HG03103 (cell line): ENCODE measurements at regions not wholly inside any gene's neighbourhood (a gene's known extent, or its start where the extent isn't known, plus 50 kb on each side); places are given as distances from the start of the nearest gene placed in this dataset.
"Not testable (repeated sequence)": the region's sequence is repeated elsewhere in the genome, so short reads cannot be mapped to it uniquely, and the experiment has no call there.

Experiments used
- ATAC-seq: cut with Tn5 transposase; IDR thresholded peaks from one replicate; pipeline ENCODE4 v1.9.1; 2021; ENCODE audit warnings: low read depth; ENCODE audit not compliant: unreplicated experiment

DNA sequence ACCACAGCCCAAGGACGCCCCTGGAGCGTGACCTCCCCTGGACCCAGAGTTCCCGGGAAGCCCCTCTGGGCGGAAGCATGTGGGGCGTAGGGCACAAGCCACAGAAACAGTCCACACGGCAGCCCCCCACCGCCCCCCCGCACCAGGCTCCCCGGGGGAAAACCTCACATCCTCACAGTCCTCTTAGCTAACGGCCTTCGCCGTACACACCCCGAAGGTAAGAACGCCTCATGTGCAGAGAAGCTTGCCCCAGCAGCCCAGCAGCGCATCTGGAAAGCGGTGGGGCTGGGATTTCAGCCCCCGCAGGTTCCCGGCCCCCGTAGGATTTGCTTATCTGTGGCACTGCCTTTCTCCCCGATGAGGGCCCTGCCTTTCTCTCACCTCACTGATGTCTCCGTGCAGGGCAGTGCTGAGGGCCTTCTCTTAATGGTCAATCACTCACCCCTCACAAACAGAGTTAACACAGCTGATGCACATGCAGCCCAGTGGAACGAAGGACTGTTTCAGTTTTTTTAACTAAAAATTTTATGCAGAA is 309.2 kb downstream of the BRD1 start:
- no peak for ATAC-seq

DNA sequence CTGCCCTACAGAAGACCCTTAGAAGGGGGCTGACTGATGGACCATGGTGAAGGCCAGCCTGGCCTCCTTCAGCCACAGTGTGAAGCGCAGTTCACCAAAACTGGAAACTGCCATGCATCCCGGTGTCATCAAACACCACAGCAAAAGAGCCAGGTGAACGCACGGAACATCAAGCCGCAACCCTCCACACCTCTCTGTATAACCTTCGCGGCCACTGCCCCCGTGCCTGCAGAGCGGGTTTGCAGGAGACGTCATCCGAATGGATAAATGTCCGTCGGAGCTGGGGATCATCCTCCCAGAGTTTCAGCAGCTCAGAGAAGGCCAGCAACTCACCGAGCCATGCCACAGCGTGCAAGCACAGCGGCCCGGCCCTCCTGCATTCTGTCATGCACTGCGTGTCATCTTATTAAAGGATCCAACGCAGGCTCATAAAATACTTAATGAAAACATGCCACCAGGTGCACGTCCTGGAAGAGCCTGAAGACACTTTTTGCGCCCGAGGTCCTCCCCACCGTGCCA is 309.9 kb downstream of the BRD1 start:
- no peak for ATAC-seq

DNA sequence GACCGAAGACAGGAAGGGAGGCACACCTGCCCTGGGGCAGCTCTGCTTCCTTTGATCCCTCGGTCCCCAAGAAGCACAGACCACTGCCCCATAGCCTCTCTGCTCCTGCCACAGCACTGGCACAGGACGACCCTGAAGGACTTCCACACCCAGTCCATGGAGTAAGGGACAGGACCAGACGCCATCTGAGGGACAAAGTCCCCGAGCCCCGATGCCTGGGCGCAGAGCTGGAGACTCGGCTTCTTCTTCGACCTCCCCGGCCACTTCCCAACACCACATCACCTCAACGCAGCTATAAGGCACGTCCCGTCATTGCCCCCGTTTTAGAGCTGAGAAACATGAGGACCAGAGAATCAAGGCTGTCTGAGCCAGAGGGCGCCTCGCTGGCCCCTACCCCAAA is 310.5 kb downstream of the BRD1 start:
- no peak for ATAC-seq

DNA sequence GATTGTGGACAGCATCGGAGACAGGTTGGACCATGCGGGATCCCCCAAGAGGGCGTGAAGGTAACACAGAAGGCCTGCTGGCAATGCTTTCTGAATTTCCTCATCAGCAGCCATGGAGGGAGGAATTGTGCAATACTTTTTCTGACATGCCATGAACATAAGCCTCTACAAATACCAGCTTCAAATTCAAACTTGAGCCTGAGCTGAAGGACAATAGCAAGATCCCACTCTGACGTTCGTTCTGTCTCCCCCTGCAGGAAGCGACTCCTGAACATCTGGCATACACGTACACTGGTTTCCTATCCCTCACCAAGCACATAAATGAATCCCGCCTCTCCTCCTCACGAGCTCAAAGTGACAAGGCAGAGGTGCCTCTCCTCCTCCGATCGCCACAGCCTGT is 312.2 kb downstream of the BRD1 start:
- no peak for ATAC-seq

DNA sequence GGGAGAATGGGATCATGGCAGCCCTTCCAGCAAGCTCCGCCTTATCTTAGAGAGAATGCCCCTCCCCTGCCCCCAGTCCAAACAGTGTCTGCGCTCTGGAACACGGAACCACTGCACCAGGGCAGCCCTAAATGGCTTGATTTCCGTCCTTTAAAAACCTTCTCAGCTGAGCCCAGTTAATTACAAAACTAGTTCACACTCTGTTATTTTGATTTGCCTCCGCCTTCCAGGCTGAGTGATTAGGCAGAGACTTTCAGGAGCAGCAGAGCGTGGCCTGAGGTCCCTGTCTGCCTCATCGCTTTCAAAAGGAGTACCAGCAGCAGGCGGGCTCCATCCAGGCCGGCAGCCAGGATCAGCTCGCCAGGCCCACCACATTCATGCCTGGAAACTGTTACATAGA is 313.0 kb downstream of the BRD1 start:
- no peak for ATAC-seq

DNA sequence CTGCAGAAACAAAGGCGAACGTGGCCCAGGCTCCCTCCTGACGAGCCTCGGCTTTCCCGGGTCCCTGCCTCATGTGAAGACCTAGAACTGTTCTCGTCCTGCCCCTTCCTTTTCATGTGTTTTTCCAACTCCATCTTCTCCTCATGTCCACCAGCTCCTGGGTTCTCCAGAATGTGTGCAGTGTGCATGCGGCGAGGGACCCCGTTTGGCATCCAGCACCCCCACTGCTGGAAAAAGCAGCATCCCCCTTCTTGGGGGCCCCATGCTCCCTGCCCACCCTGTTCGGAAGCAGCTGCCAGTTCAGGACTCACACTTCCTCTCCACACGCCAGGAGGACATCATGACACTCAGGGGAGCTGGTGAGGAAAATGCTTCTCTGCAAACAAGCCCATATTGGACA is 313.5 kb downstream of the BRD1 start:
- ATAC-seq = no peak

DNA sequence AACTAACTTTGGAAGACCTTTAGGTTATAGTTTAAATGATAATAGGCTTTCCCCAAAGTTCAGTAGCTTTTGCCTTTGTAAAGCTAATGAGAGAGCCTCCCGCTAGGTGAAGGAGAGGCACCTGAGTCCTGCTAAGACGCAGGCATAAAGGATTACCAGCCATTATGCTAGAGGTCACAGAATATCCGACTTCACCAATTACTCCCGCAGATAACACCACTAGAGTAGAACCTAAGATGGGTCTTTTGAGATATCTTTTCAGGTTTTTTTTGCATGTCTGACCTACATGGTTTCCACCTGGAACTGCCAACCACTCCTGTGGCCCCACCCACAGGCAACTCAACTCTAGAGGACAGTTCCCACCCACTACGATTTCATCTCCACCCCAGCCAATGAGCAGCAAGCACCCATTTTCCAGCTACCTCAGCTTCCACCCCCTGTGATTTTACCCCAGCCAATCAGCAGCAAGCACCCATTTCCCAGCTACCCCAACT is 314.3 kb downstream of the BRD1 start:
- no peak for ATAC-seq

DNA sequence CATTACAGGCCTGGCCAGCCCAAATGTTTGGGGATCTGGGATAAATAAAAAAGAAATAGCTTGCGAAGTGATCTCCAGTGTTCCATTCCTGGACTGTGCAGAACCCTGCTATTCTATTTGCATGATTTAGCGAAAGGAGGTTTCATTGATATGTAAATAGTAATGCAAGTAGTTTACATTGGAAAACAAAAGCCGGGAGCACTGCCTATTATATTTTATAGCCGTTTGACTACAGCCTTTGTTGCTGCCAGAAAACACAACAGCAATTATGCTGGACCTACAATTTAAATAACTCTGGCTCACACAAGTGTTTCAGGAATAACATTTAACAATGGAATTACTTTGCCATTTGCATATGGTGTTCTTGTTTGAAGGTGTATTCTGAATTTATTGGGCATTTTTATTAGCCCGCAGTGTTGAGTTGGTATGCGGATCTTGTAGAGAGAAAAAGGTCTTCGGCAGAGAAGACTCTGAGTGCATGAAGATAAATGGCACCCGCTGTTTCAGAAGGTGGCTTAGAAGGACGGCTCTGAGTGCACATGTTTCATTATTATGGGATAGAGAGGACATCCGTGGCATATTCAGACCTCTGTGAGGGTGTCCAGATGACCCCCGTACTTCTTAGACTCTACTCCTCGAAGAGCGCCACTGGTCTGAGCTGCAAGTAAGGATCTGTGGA is 315.0 kb downstream of the BRD1 start:
- no peak for ATAC-seq

DNA sequence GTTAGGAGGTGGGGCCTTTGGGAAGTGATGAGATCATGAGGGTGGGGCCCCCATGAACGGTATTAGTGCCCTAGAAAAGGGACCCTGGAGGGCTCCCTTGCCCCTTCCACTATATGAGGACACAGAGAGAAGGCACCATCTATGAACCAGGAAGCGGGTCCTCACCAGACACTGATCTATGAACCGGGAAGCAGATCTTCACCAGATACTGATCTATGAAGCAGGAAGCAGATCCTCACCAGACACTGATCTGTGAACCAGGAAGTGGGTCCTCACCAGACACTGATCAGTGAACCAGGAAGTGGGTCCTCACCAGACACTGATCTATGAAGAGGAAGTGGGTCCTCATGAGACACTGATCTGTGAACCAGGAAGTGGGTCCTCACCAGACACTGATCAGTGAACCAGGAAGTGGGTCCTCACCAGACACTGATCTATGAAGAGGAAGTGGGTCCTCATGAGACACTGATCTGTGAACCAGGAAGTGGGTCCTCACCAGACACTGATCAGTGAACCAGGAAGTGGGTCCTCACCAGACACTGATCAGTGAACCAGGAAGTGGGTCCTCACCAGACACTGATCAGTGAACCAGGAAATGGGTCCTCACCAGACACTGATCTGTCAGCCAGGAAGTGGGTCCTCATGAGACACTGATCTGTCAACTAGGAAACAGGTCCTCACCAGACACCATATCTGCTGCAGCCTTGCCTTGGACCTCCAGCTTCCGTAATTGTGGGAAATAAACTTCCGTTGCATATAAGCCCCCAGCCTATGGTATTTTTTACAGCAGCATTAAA is 316.1 kb downstream of the BRD1 start:
- not testable (repeated sequence) for ATAC-seq

DNA sequence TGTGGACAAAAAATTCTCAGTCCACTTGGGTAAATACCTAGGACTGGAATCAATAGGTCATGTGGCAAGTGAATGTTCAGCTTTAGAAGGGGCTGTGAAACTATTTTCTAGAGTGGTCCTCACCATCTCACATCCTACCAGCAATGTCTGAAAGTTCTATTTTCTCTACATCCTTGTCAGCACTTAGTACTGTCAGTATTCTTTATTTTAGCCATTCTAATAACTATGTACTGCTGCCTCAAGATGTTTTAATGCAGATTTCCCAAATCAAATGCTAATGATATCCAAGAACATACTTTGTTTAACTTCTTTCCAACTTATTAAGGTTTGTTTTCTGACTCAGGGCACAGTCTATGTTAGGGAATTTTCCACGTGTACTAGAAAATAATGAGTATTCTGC is 317.0 kb downstream of the BRD1 start:
- no peak for ATAC-seq

DNA sequence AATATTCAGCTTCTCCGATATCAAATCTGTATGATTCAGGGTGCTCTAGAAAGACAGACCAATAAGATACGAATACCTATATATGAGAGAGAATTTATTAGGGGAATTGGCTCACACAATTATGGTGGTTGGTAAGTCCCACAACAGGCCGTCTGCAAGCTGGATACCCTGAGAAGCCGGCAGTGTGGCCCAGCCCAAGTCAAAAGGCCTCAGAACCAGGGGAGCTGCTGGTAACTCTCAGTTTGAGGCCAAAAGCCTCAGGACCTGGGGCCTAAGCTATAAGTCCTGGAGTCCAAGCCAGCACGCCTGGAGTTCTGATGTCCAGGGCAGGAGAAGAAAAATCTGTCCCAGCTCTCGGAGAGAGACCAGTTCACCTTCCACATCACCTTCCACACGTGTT is 318.7 kb downstream of the BRD1 start:
- ATAC-seq = no peak

DNA sequence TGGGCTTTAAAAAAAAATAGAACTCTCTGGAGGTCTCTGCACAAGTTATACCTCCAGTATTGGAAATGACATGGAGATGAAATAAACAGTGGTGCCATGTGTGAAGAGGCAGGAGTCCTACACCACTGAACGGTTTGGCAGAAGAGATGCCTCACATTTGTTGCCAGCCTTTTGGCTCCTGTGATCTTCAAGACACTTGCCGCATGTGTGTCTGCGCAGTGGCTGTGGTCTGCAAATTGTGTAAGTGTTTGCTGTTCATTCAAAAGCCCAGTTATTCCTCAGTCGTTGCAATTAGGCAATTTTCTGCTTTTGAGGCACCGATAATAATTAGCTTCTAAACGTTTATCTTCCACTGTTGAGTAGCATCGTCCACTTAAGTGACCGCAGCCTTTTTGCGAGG is 319.1 kb downstream of the BRD1 start:
- ATAC-seq = no peak

DNA sequence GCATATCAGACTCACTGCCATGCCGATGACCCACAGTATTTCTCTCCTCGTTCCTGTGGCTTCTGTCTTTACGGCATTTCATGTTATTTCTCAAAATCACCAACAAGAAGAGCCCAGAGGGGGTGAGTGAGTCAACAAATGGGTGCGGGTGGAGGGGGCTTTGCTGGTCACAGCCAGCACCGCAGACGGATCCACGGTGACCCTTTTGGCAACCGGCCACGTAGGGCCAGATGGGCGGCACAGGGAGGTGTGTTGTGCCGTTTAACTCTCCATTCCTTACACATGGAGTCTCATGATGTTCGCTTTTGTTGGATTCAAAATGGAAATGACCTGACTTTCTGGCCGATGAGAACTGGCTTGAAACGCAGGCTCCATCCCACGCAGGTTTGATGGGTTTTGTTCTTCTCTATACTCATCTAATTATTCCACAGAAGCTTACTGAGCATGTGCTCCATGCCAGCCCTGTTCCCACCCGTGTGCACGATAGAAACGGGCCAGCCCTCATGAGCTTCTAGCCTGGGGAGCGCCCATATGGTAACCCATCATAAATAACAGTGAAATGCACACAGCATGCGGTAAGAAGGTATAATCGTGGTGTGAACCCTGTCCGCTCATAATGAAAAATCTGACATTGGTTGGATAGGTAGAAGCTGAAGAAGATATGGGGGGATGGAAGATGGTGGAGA is 319.9 kb downstream of the BRD1 start:
- ATAC-seq = no peak

DNA sequence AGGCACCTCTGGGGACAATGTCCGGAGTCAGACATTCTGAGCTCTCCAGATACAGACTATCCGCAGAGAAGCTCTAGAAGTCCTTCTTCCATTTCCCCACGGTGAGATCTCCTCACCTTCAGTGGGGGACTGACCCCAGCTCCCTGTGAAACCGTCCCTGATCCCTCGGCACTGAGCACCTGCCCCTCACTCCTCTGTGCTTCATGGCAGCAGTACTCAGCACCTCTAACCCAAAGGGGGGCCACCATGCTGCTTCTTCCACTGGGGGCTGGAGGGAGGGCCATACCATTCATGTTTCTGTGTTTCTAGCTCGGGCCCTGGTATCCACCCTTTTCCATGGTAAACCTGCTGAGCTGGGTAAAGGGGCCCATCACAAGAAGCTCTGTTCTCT is 321.7 kb downstream of the BRD1 start:
- no peak for ATAC-seq

DNA sequence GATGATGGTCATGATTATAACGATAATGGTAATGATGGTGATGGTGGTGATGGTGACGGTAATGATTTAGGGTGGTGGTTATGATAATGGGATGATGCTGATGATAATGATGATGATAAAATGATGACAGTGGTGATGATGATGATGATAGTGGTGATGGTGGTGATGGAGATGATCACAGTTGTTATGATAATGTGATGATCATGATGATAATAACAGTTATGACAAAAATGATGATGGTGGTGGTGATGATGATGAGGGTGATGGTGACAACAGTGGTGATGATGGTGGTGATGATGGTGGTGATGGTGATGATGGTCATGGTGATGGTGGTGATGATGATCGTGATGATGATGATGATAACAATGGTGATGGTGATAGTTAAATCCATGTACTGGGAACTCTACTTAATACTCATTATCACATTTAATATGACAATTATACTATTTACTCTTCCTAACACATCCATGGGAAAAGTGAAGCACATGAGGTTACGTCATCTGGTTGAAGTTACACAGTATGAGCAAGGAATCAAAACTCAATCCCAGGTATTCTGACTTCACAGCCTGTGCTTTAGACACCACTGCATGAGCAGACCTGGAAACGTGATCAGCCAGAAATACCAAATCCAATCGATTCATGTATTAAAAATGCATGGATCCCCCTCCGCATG is 322.2 kb downstream of the BRD1 start:
- ATAC-seq = no peak

DNA sequence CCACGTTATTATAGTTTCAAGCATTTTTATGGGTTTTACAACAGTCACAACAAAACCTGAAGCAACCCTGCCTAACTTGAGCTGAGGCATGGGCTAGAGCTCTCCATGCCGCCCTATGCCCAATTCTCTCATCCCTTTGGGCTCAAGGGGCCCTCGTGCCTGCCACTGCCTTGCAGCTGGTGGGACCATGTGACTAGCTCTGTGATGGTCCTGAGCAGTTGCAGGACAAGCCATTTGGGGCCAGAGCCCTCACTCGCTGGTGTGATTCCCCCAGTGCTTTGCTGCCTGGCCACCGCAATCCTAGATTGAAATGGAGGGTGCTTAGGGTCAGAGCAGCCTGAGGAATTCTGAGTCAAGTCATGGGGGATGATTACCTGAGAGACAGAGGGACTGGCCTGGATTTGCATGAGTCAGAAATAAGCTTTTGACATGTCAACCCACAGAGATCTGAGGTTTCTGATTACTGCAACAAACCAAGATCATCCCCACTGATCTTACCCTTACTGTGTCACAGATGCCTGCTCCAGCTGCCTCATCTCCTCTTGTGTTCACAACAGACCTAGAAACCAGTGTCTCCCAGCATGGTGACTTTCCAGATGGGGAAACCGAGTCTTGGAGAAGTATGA is 323.7 kb downstream of the BRD1 start:
- ATAC-seq = no peak

DNA sequence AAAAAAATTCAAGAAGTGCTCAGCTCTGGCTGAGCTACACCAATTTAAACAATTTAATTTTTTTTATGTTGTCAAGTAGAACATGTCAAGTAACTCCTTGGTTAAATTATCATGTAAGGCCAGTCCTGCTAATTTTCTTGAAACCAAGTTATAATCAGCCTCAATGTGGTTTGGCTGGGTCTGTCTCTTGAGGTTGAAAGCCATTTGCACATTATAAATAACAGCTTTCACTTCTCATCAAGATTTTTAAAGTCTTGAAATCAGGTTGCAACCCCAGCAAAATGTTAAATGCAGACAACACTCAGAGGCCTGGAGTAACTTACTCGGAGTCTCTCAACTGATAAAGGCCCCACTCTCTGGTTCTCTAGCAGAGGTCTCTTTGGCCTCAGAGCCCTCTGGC is 324.4 kb downstream of the BRD1 start:
- ATAC-seq = no peak

DNA sequence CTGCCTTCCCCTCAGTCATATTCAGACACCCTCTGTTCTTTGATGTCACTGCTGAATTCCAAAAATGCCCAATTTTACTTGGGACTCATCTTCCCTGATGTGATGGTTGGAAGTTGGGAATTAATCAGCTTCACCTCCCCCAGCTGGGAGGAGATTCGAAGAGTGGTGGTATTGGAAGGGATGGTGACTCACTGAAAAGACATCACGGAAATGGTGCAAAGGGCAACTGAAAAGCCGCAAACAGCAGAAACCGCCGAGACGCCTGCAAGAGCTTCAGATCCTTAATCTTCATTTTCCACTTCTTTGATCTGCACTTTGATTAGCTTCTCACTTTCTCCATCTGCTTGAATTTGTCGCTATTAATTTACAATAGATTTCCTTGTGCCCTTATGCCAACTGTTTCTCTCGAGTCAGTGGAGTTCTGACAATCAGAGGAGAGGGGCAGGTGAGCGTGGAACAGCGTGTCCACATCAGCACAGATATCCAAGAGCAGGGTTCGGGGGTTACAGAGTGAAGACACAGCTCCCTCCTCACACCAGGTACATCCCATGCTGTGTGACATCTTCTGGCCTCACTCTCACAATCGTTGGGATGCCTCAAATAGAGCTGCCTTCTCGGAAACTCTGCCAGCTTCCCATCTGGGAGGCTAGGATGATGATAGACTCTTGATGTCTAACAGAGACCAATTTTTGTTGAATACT is 325.4 kb downstream of the BRD1 start:
- no peak for ATAC-seq

DNA sequence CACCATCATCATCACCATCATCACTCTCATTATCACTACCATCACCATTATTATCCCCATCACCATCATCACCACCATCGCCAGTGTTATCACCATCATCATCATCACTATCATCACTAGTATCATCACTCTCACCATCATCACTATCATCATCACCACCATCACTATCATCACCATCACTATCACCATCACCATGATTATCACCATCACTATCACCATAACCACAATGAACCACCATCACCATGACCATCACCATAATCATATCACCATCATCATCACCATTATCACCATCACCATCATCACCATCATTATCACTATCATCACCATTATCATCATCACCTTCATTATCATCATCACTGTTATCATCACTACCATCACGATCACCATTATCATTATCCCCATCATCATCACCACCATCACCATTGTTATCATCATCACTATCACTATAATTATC is 326.7 kb downstream of the BRD1 start:
- ATAC-seq = no peak
